ENCODE measurements at regions not wholly inside any gene's neighbourhood (a gene's known extent, or its start where the extent isn't known, plus 50 kb on each side); places are given as distances from the start of the nearest gene placed in this dataset.

DNA sequence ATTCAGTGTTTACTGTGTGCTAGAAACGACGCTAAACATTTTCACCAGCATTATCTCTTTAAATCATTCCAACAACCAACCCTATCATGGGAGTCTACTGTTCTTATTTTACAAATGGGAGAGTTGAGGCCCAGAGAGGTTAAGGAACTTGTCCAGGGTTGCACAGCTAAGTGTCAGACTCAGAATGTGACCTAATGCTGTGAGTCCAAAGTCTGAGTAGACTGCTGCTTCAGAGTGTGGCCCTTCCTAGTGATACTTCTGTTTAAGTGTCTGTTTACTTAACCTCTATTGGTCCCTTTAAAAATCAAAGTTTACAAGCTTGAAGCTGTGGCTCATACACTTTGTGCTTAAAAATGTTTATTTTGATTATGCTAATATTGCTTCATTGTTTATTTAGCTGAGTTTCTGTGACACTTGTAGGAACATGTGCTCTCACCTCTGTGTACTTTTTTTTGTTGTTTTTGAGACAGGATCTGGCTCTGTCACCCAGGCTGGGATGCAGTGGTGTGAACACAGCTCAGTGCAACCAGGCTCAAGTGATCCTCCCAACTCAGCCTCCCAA lies 84.4 kb upstream of the SYPL1 start:
- peaks cover 0 to 9% (median 4%) of the 10 kb centered on the region in 4 experiments for H3K27me3 ChIP-seq (replicated peaks in 1 of 4; ENCODE audit: control extremely low read depth in 1 of 4, control insufficient read depth in 3 of 4, insufficient read depth in 4 of 4, low read length in 3 of 4)
- H3K9me3 Mint-ChIP-seq (ENCODE audit: insufficient read depth) = no peaks in the 10 kb centered on the region
- H3K79me2 ChIP-seq (ENCODE audit: control insufficient read depth, insufficient read depth, low read length) = no peaks in the 10 kb centered on the region
- H3K9me3 ChIP-seq (ENCODE audit: control extremely low read depth in 1 of 3, control insufficient read depth in 2 of 3, insufficient read depth in 1 of 3, low read length in 2 of 3) = no peaks in the 10 kb centered on the region
- H3K4me1 ChIP-seq (ENCODE audit: control insufficient read depth in 2 of 2, insufficient read depth in 2 of 2, low read length in 2 of 2) = no peaks in the 10 kb centered on the region
- H2AFZ ChIP-seq (ENCODE audit: insufficient read depth, low read depth, low read length, poor library complexity, severe bottlenecking) = no peak overlapping the region
- H4K20me1 ChIP-seq (ENCODE audit: control insufficient read depth, insufficient read depth, low read length, poor library complexity, severe bottlenecking) = no peaks in the 10 kb centered on the region
- no peak overlapping the region for H3K9ac ChIP-seq (ENCODE audit: low read length)
- no peak overlapping the region for H3K27ac Mint-ChIP-seq
- peaks cover 35% of the 10 kb centered on the region for H3K27me3 Mint-ChIP-seq
- no peak overlapping the region for H3K4me3 ChIP-seq (ENCODE audit: control extremely low read depth in 1 of 5, extremely low read depth in 1 of 5, insufficient read depth in 1 of 5, low read depth in 2 of 5, low read length in 4 of 5)
- WGBS (ENCODE audit: insufficient coverage) = no CpG with 5 or more reads among the region's 2 CpGs
- no peak overlapping the region for H3K27ac ChIP-seq (ENCODE audit: low read length in 2 of 2)
- H3K36me3 ChIP-seq (replicated peaks in 1 of 2; ENCODE audit: control extremely low read depth in 1 of 2, control insufficient read depth in 1 of 2, extremely low read depth in 1 of 2, insufficient read depth in 2 of 2, low read length in 1 of 2) = no peaks in the 10 kb centered on the region
- CTCF ChIA-PET = no interaction called here
- intact Hi-C loops (cut with micrococcal nuclease) = no loop called here
- H3K4me3 Mint-ChIP-seq = no peak overlapping the region
- TF ChIP-seq CTCF (IDR thresholded peaks at IDR 0.05) = no peak
- TF ChIP-seq EZH2 (IDR thresholded peaks at IDR 0.05; ENCODE audit: borderline replicate concordance, insufficient read depth, low read depth, low read length, poor library complexity, severe bottlenecking) = no peak
- no peak for DNase-seq
- no peak overlapping the region for H3K4me2 ChIP-seq (replicated peaks; ENCODE audit: low read depth, low read length, poor library complexity, severe bottlenecking)
- no peaks in the 10 kb centered on the region for H3K4me1 Mint-ChIP-seq
- POLR2A ChIA-PET = no interaction called here
- no peak for ATAC-seq (ENCODE audit: low read depth)

DNA sequence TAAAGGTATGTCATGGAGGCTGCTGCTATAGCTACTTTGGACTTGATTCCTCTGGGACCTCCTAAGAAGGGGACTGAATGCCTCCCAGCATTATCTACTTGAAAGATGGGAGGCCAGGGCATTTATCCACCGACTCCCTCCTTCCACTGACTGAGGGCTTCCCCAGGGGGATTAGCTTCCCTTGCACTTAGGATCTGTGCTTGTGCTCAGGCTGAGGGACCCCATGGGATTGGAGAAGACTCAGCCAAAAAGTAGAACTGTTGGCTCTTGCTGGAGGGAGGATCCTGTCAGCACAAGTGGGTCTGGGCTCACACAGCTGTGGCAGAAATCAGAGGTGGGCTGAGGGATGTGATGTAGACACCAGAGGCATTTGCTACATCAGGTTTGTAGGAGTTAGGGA lies 81.5 kb upstream of the SYPL1 start:
- Mint-ChIP-seq H3K4me1 (no peaks in the 10 kb centered on the region), H3K4me3 (no peak overlapping the region), H3K27ac (no peak overlapping the region), H3K9me3 (ENCODE audit: insufficient read depth) (no peaks in the 10 kb centered on the region), H3K27me3 (peaks cover 39% of the 10 kb centered on the region)
- Histone ChIP-seq H3K27me3 (replicated peaks in 1 of 4; ENCODE audit: control extremely low read depth in 1 of 4, control insufficient read depth in 3 of 4, insufficient read depth in 4 of 4, low read length in 3 of 4) (peaks cover 0 to 9% (median 4%) of the 10 kb centered on the region in 4 experiments), H3K36me3 (replicated peaks in 1 of 2; ENCODE audit: control extremely low read depth in 1 of 2, control insufficient read depth in 1 of 2, extremely low read depth in 1 of 2, insufficient read depth in 2 of 2, low read length in 1 of 2) (no peaks in the 10 kb centered on the region), H4K20me1 (ENCODE audit: control insufficient read depth, insufficient read depth, low read length, poor library complexity, severe bottlenecking) (no peaks in the 10 kb centered on the region), H3K9me3 (ENCODE audit: control extremely low read depth in 1 of 3, control insufficient read depth in 2 of 3, insufficient read depth in 1 of 3, low read length in 2 of 3) (no peaks in the 10 kb centered on the region), H3K4me3 (ENCODE audit: control extremely low read depth in 1 of 5, extremely low read depth in 1 of 5, insufficient read depth in 1 of 5, low read depth in 2 of 5, low read length in 4 of 5) (no peak overlapping the region), H2AFZ (ENCODE audit: insufficient read depth, low read depth, low read length, poor library complexity, severe bottlenecking) (no peak overlapping the region), H3K9ac (ENCODE audit: low read length) (no peak overlapping the region), H3K27ac (ENCODE audit: low read length in 2 of 2) (no peak overlapping the region), H3K4me1 (ENCODE audit: control insufficient read depth in 2 of 2, insufficient read depth in 2 of 2, low read length in 2 of 2) (no peaks in the 10 kb centered on the region), H3K4me2 (replicated peaks; ENCODE audit: low read depth, low read length, poor library complexity, severe bottlenecking) (no peak overlapping the region), H3K79me2 (ENCODE audit: control insufficient read depth, insufficient read depth, low read length) (no peaks in the 10 kb centered on the region)
- no peak for DNase-seq
- intact Hi-C loops (cut with micrococcal nuclease) = no loop called here
- ATAC-seq (ENCODE audit: low read depth) = no peak
- TF ChIP-seq EZH2 (IDR thresholded peaks at IDR 0.05; ENCODE audit: borderline replicate concordance, insufficient read depth, low read depth, low read length, poor library complexity, severe bottlenecking) = no peak
- no peak for TF ChIP-seq CTCF (IDR thresholded peaks at IDR 0.05)
- CTCF ChIA-PET = interaction anchor here (0.6 to 1.1 kb wide), 2 partner anchors 17 to 289 kb away, joined by 3 to 5 read pairs; no protein-coding TSS in a partner anchor
- POLR2A ChIA-PET = no interaction called here
- WGBS (ENCODE audit: insufficient coverage) = 67% methylated on average over 1 of the region's 1 CpG

All from B cell (primary cell).